HepG2 (cell line): ENCODE measurements at regions not wholly inside any gene's neighbourhood (a gene's known extent, or its start where the extent isn't known, plus 50 kb on each side); places are given as distances from the start of the nearest gene placed in this dataset.
A peak's percentile ranks its signal among the peaks of the same experiment; 100 is the strongest.

Source experiments
- ASH2L ChIP-seq: fragments of 300-600, 200-600 bp; sonication (generic); IDR thresholded peaks from 2 replicates; pipeline ENCODE4 v1.7.0; 2017; ENCODE audit warnings: low read depth, mild to moderate bottlenecking, moderate library complexity, mixed read lengths, low read length; ENCODE audit not compliant: insufficient read length
- CREM ChIP-seq, 2 experiments: sonication (generic) in 1 of 2; formaldehyde crosslinking in 1 of 2; IDR thresholded peaks; 2 replicates each; pipeline versions ENCODE4 v1.4.0 to v1.6.1; 2016 to 2020; ENCODE audit warnings: antibody characterized with exemption in 1 of 2, mild to moderate bottlenecking in 1 of 2, missing genetic modification reagents in 1 of 2
- DRAP1 ChIP-seq: IDR thresholded peaks from 2 replicates; pipeline ENCODE4 v1.6.1; 2016; ENCODE audit warnings: missing genetic modification reagents, missing compliant biosample characterization
- HMG20B ChIP-seq: conservative IDR thresholded peaks from 2 replicates; pipeline ENCODE4 v1.6.1; 2016; ENCODE audit warnings: missing genetic modification reagents, missing compliant biosample characterization
- MAX ChIP-seq: IDR thresholded peaks from 2 replicates; pipeline ENCODE4 v1.6.1; 2012; ENCODE audit warnings: inconsistent platforms
- MIER3 ChIP-seq: IDR thresholded peaks from 2 replicates; pipeline ENCODE4 v1.6.1; 2016; ENCODE audit warnings: missing compliant biosample characterization, borderline replicate concordance
- NR2C2 ChIP-seq: sonication (generic); formaldehyde crosslinking; IDR thresholded peaks from 2 replicates; pipeline ENCODE4 v1.4.0; 2020; ENCODE audit warnings: missing genetic modification reagents, mild to moderate bottlenecking, moderate library complexity, borderline replicate concordance
- PAF1 ChIP-seq: IDR thresholded peaks from 2 replicates; pipeline ENCODE4 v1.6.1; 2016; ENCODE audit warnings: missing genetic modification reagents, missing compliant biosample characterization
- PATZ1 ChIP-seq: sonication (generic); formaldehyde crosslinking; IDR thresholded peaks from 2 replicates; pipeline ENCODE4 v1.4.0; 2020; ENCODE audit warnings: missing genetic modification reagents
- POGK ChIP-seq: sonication (generic); formaldehyde crosslinking; conservative IDR thresholded peaks from 2 replicates; pipeline ENCODE4 v1.8.0; 2022; ENCODE audit warnings: mild to moderate bottlenecking, moderate library complexity, missing genetic modification reagents
- POLR2G ChIP-seq: fragments of 200-400 bp; formaldehyde crosslinking; IDR thresholded peaks from 2 replicates; pipeline ENCODE4 v1.6.1; 2018; ENCODE audit warnings: mild to moderate bottlenecking, low read depth, low read length, moderate library complexity
- RBAK ChIP-seq: sonication (generic); formaldehyde crosslinking; IDR thresholded peaks from 2 replicates; pipeline ENCODE4 v1.5.1; 2020; ENCODE audit warnings: mild to moderate bottlenecking, missing genetic modification reagents
- SMYD3 ChIP-seq: sonication (generic); formaldehyde crosslinking; IDR thresholded peaks from 2 replicates; pipeline ENCODE4 v1.8.1; 2023; ENCODE audit warnings: mild to moderate bottlenecking, missing genetic modification reagents
- SOX6 ChIP-seq, 2 experiments: fragments of 450-650 bp in 1 of 2; sonication (generic) in 1 of 2; formaldehyde crosslinking in 1 of 2; IDR thresholded peaks; 2 replicates each; pipeline versions ENCODE4 v1.4.0 to v1.6.1; 2017 to 2020; ENCODE audit warnings: antibody characterized with exemption in 1 of 2, mild to moderate bottlenecking in 1 of 2, missing genetic modification reagents in 1 of 2
- THRA ChIP-seq: sonication (generic); formaldehyde crosslinking; IDR thresholded peaks from 2 replicates; pipeline ENCODE4 v1.4.0; 2020; ENCODE audit warnings: missing genetic modification reagents, borderline replicate concordance
- ZNF281 ChIP-seq: sonication (generic); formaldehyde crosslinking; IDR thresholded peaks from 2 replicates; pipeline ENCODE4 v1.4.0; 2020; ENCODE audit warnings: missing genetic modification reagents, borderline replicate concordance
- ZNF569 ChIP-seq: sonication (generic); formaldehyde crosslinking; IDR thresholded peaks from 2 replicates; pipeline ENCODE4 v1.5.0; 2020; ENCODE audit warnings: mild to moderate bottlenecking, missing genetic modification reagents, moderate library complexity, borderline replicate concordance

- peak; percentile 64; the same call in 1 of the 2 replicates for TF ChIP-seq POGK
- TF ChIP-seq DRAP1 (CRISPR knock-in tag) = peak; percentile 60; the same call in 1 of the 2 replicates
- TF ChIP-seq POLR2G = peak; percentile 58; the same call in 1 of the 2 replicates
- TF ChIP-seq THRA = peak; percentile 78; the same call in 1 of the 2 replicates
- TF ChIP-seq PATZ1 (CRISPR knock-in tag) = peak; percentile 54
- TF ChIP-seq ASH2L = peak; percentile 81
- peak; percentile 32; the same call in 1 of the 2 replicates for TF ChIP-seq ZNF281 (CRISPR knock-in tag)
- TF ChIP-seq SOX6 (IDR thresholded peaks at IDR 0.05) = no peak
- TF ChIP-seq SOX6 (CRISPR knock-in tag; IDR thresholded peaks at IDR 0.05) = peak; percentile 88
- TF ChIP-seq NR2C2 (CRISPR knock-in tag) = peak; percentile 59; the same call in 1 of the 2 replicates
- TF ChIP-seq ZNF569 = no peak
- TF ChIP-seq PAF1 (CRISPR knock-in tag) = no peak
- peak; percentile 31 for TF ChIP-seq MAX
- peak; percentile 81; the same call in 1 of the 2 replicates for TF ChIP-seq RBAK (CRISPR knock-in tag)
- TF ChIP-seq MIER3 (CRISPR knock-in tag) = 0 out of 2 replicates have a peak, but pooled peaks have one; percentile 22
- peak; percentile 95 for TF ChIP-seq CREM (IDR thresholded peaks at IDR 0.05)
- no peak for TF ChIP-seq CREM (CRISPR knock-in tag; IDR thresholded peaks at IDR 0.05)
- TF ChIP-seq SMYD3 (CRISPR knock-in tag) = no peak
- 0 out of 2 replicates have a peak, but pooled peaks have one; percentile 15 for TF ChIP-seq HMG20B (CRISPR knock-in tag)
Observed at GRCh38 chrX:129144172-129145038, 378.9 kb downstream of the SMARCA1 start (continued).
